ENCODE measurements at regions not wholly inside any gene's neighbourhood (a gene's known extent, or its start where the extent isn't known, plus 50 kb on each side); places are given as distances from the start of the nearest gene placed in this dataset.
"Not testable (repeated sequence)": the region's sequence is repeated elsewhere in the genome, so short reads cannot be mapped to it uniquely, and the experiment has no call there.

- H3K27ac ChIP-seq: no peak overlapping the region
- no peak for TF ChIP-seq CTCF (conservative IDR thresholded peaks at IDR 0.05)
Measured at GRCh38 chr12:22115711-22116110, 69.7 kb downstream of the CMAS start.

- no peak for TF ChIP-seq CTCF (conservative IDR thresholded peaks at IDR 0.05)
- H3K27ac ChIP-seq: no peak overlapping the region
Measured at GRCh38 chr12:22116376-22116775, 70.4 kb downstream of the CMAS start.

GRCh38 chr12:22117563-22118237, 71.7 kb downstream of the CMAS start:
- no peak overlapping the region for H3K27ac ChIP-seq
- TF ChIP-seq CTCF (conservative IDR thresholded peaks at IDR 0.05): no peak

GRCh38 chr12:22118238-22118790, 72.3 kb downstream of the CMAS start:
- no peak overlapping the region for H3K27ac ChIP-seq
- no peak for TF ChIP-seq CTCF (conservative IDR thresholded peaks at IDR 0.05)

- H3K27ac ChIP-seq: no peak overlapping the region
- TF ChIP-seq CTCF (conservative IDR thresholded peaks at IDR 0.05): peak; percentile 34; the same call in 1 of the 2 replicates
Measured at GRCh38 chr12:22121224-22121623, 75.2 kb downstream of the CMAS start.

- TF ChIP-seq CTCF (conservative IDR thresholded peaks at IDR 0.05): no peak
- H3K27ac ChIP-seq: no peak overlapping the region
Measured at GRCh38 chr12:22122359-22122758, 76.3 kb downstream of the CMAS start.

GRCh38 chr12:22124987-22125386, 79.0 kb downstream of the CMAS start:
- no peak for TF ChIP-seq CTCF (conservative IDR thresholded peaks at IDR 0.05)
- no peak overlapping the region for H3K27ac ChIP-seq

- H3K27ac ChIP-seq: not testable (repeated sequence)
Measured at GRCh38 chr12:22126101-22126500, 80.1 kb downstream of the CMAS start.
